C4-2B (cell line): ENCODE measurements at regions not wholly inside any gene's neighbourhood (a gene's known extent, or its start where the extent isn't known, plus 50 kb on each side); places are given as distances from the start of the nearest gene placed in this dataset.
"Not testable (repeated sequence)": the region's sequence is repeated elsewhere in the genome, so short reads cannot be mapped to it uniquely, and the experiment has no call there.

Experiments
- ZFX ChIP-seq: fragments of 450-650 bp; IDR thresholded peaks from 2 replicates; pipeline ENCODE4 v1.6.1; 2017
- TF ChIP-seq, protein P1 (sequence below): fragments of 450-650 bp; conservative IDR thresholded peaks from 2 replicates; pipeline ENCODE4 v1.5.1; 2017; ENCODE audit warnings: mild to moderate bottlenecking

DNA sequence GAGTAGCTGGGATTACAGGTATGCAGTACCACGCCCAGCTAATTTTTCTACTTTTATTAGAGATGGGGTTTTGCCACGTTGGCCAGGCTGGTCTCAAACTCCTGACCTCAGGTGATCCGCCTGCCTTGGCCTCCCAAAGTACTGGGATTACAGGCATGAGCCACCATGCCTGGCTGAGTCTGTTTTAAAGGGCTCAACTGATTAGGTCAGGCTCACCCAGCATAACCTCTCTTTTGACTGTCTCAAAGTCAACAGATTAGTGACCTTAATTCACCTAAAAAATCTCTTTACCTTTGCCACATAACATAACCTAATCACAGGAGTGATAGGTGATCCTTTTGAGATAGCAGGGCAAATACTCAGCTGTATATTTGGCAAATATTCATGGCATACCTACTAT lies 147.9 kb upstream of the EYA4 start:
- TF ChIP-seq ZFX: not testable (repeated sequence)
- TF ChIP-seq, protein P1, sequence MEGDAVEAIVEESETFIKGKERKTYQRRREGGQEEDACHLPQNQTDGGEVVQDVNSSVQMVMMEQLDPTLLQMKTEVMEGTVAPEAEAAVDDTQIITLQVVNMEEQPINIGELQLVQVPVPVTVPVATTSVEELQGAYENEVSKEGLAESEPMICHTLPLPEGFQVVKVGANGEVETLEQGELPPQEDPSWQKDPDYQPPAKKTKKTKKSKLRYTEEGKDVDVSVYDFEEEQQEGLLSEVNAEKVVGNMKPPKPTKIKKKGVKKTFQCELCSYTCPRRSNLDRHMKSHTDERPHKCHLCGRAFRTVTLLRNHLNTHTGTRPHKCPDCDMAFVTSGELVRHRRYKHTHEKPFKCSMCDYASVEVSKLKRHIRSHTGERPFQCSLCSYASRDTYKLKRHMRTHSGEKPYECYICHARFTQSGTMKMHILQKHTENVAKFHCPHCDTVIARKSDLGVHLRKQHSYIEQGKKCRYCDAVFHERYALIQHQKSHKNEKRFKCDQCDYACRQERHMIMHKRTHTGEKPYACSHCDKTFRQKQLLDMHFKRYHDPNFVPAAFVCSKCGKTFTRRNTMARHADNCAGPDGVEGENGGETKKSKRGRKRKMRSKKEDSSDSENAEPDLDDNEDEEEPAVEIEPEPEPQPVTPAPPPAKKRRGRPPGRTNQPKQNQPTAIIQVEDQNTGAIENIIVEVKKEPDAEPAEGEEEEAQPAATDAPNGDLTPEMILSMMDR: not testable (repeated sequence)
